SK-N-SH treated with all-trans-retinoic acid at 6 μM for 48 hours (cell line): ENCODE measurements at regions not wholly inside any gene's neighbourhood (a gene's known extent, or its start where the extent isn't known, plus 50 kb on each side); places are given as distances from the start of the nearest gene placed in this dataset.

Experiments used
- ATAC-seq: fragments of 200-7000 bp; cut with Tn5 transposase; 3 replicates; pipeline ENCODE4 v1.9.1; 2020; ENCODE audit warnings: mild to moderate bottlenecking, moderate library complexity
- ARNTL ChIP-seq: fragments of 450-650 bp; formaldehyde crosslinking; IDR thresholded peaks from 2 replicates; pipeline ENCODE4 v1.5.0; 2020; ENCODE audit warnings: low read depth, mild to moderate bottlenecking, moderate library complexity, borderline replicate concordance
- CSDC2 ChIP-seq: fragments of 250-450 bp; sonication (Bioruptor Pico); IDR thresholded peaks from 2 replicates; pipeline ENCODE4 v1.5.0; 2020; ENCODE audit warnings: mild to moderate bottlenecking, moderate library complexity
- ESRRG ChIP-seq: fragments of 250-450 bp; sonication (Bioruptor Pico); IDR thresholded peaks from 2 replicates; pipeline ENCODE4 v1.6.1; 2021; ENCODE audit warnings: mild to moderate bottlenecking
- GLIS3 ChIP-seq: fragments of 250-450 bp; sonication (Bioruptor Pico); IDR thresholded peaks from 2 replicates; pipeline ENCODE4 v1.5.0; 2020; ENCODE audit warnings: mild to moderate bottlenecking, moderate library complexity
- ISL1 ChIP-seq: fragments of 250-450 bp; sonication (Bioruptor Pico); IDR thresholded peaks from 2 replicates; pipeline ENCODE4 v2.1.2; 2022; ENCODE audit warnings: mild to moderate bottlenecking, moderate library complexity
- PPARA ChIP-seq: fragments of 250-450 bp; sonication (Bioruptor Pico); IDR thresholded peaks from 2 replicates; pipeline ENCODE4 v1.5.0; 2020; ENCODE audit warnings: mild to moderate bottlenecking, borderline replicate concordance
- RARB ChIP-seq: fragments of 250-450 bp; sonication (Bioruptor Pico); IDR thresholded peaks from 2 replicates; pipeline ENCODE4 v1.8.0; 2021; ENCODE audit warnings: mild to moderate bottlenecking, moderate library complexity
- SNAI2 ChIP-seq: fragments of 250-450 bp; sonication (Bioruptor Pico); IDR thresholded peaks from 2 replicates; pipeline ENCODE4 v1.5.0; 2020; ENCODE audit warnings: mild to moderate bottlenecking, moderate library complexity
- TCF4 ChIP-seq: fragments of 250-450 bp; sonication (Bioruptor Pico); IDR thresholded peaks from 2 replicates; pipeline ENCODE4 v1.8.0; 2021; ENCODE audit warnings: mild to moderate bottlenecking, moderate library complexity, borderline replicate concordance
- TOX ChIP-seq: fragments of 250-450 bp; sonication (Bioruptor Pico); IDR thresholded peaks from 2 replicates; pipeline ENCODE4 v1.8.0; 2021; ENCODE audit warnings: mild to moderate bottlenecking, moderate library complexity, borderline replicate concordance
- ZFP3 ChIP-seq: fragments of 250-450 bp; sonication (Bioruptor Pico); IDR thresholded peaks from 2 replicates; pipeline ENCODE4 v1.5.0; 2020; ENCODE audit warnings: mild to moderate bottlenecking, moderate library complexity
- ZFP30 ChIP-seq: fragments of 450-650 bp; formaldehyde crosslinking; IDR thresholded peaks from 2 replicates; pipeline ENCODE4 v1.5.0; 2022; ENCODE audit warnings: mild to moderate bottlenecking, moderate library complexity
- ZNF565 ChIP-seq: fragments of 450-650 bp; formaldehyde crosslinking; conservative IDR thresholded peaks from 2 replicates; pipeline ENCODE4 v1.5.0; 2020; ENCODE audit warnings: low read depth, mild to moderate bottlenecking, moderate library complexity
- ZNF8 ChIP-seq: fragments of 450-650 bp; formaldehyde crosslinking; IDR thresholded peaks from 2 replicates; pipeline ENCODE4 v1.5.0; 2020; ENCODE audit warnings: mild to moderate bottlenecking, moderate library complexity
- TF ChIP-seq, protein P1 (sequence below): fragments of 250-450 bp; sonication (Bioruptor Pico); IDR thresholded peaks from 2 replicates; pipeline ENCODE4 v1.8.0; 2021; ENCODE audit warnings: low read depth, mild to moderate bottlenecking, moderate library complexity, borderline replicate concordance
- TF ChIP-seq, protein P2 (sequence below): fragments of 250-450 bp; sonication (Bioruptor Pico); IDR thresholded peaks from 2 replicates; pipeline ENCODE4 v1.8.0; 2020; ENCODE audit warnings: mild to moderate bottlenecking, moderate library complexity, borderline replicate concordance
- TF ChIP-seq, protein P3 (sequence below): fragments of 250-450 bp; sonication (Bioruptor Pico); IDR thresholded peaks from 2 replicates; pipeline ENCODE4 v1.5.1; 2020; ENCODE audit warnings: low read depth, mild to moderate bottlenecking, moderate library complexity
- TF ChIP-seq, protein P4 (sequence below): fragments of 250-450 bp; sonication (Bioruptor Pico); IDR thresholded peaks from 2 replicates; pipeline ENCODE4 v1.5.0; 2020; ENCODE audit warnings: mild to moderate bottlenecking, moderate library complexity
- TF ChIP-seq, protein P5 (sequence below): fragments of 250-450 bp; sonication (Bioruptor Pico); IDR thresholded peaks from 2 replicates; pipeline ENCODE4 v1.5.1; 2021; ENCODE audit warnings: mild to moderate bottlenecking, moderate library complexity

DNA sequence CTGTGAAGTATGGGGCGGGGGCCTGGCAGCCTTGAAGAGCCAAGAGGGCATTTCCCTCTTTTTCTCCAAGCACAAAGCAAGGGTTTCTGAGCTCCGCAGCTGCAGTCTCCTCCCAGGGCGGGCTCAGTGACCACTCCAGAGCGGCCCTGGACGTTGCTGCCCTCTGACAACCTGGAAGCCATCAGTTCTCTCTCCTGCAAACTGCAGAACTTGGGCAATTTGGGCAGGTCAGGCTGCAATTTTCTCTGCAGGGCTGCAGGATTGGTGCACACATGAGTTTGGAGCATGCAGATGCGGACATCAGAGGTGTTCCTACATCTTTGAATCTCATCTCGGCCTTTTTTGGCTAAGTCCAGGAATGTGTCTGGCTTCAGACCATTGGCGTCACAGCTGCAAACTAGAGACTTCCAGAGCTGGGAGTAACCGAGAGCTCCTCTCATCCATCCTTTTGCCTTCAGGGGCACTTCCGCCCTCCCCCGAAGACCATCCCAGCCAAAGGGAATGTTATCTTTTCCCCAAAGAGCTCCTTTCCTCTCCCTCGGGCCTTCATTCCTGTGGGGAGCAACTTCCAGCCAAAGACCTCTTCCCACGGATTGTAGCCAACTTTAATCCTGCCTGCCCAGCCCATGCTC lies 139.6 kb upstream of the WNT4 start:
- TF ChIP-seq, protein P1, sequence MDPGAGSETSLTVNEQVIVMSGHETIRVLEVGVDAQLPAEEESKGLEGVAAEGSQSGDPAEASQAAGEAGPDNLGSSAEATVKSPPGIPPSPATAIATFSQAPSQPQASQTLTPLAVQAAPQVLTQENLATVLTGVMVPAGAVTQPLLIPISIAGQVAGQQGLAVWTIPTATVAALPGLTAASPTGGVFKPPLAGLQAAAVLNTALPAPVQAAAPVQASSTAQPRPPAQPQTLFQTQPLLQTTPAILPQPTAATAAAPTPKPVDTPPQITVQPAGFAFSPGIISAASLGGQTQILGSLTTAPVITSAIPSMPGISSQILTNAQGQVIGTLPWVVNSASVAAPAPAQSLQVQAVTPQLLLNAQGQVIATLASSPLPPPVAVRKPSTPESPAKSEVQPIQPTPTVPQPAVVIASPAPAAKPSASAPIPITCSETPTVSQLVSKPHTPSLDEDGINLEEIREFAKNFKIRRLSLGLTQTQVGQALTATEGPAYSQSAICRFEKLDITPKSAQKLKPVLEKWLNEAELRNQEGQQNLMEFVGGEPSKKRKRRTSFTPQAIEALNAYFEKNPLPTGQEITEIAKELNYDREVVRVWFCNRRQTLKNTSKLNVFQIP (CRISPR knock-in tag): no peak
- TF ChIP-seq, protein P2, sequence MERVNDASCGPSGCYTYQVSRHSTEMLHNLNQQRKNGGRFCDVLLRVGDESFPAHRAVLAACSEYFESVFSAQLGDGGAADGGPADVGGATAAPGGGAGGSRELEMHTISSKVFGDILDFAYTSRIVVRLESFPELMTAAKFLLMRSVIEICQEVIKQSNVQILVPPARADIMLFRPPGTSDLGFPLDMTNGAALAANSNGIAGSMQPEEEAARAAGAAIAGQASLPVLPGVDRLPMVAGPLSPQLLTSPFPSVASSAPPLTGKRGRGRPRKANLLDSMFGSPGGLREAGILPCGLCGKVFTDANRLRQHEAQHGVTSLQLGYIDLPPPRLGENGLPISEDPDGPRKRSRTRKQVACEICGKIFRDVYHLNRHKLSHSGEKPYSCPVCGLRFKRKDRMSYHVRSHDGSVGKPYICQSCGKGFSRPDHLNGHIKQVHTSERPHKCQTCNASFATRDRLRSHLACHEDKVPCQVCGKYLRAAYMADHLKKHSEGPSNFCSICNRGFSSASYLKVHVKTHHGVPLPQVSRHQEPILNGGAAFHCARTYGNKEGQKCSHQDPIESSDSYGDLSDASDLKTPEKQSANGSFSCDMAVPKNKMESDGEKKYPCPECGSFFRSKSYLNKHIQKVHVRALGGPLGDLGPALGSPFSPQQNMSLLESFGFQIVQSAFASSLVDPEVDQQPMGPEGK (CRISPR knock-in tag): no peak
- no peak for TF ChIP-seq ZNF565 (CRISPR knock-in tag)
- TF ChIP-seq ZFP3: no peak
- no peak for TF ChIP-seq TCF4 (CRISPR knock-in tag)
- no peak for TF ChIP-seq SNAI2 (CRISPR knock-in tag)
- TF ChIP-seq, protein P3, sequence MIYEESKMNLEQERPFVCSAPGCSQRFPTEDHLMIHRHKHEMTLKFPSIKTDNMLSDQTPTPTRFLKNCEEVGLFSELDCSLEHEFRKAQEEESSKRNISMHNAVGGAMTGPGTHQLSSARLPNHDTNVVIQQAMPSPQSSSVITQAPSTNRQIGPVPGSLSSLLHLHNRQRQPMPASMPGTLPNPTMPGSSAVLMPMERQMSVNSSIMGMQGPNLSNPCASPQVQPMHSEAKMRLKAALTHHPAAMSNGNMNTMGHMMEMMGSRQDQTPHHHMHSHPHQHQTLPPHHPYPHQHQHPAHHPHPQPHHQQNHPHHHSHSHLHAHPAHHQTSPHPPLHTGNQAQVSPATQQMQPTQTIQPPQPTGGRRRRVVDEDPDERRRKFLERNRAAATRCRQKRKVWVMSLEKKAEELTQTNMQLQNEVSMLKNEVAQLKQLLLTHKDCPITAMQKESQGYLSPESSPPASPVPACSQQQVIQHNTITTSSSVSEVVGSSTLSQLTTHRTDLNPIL (CRISPR knock-in tag): no peak
- TF ChIP-seq CSDC2 (CRISPR knock-in tag): no peak
- TF ChIP-seq ISL1 (CRISPR knock-in tag): no peak
- no peak for TF ChIP-seq PPARA
- TF ChIP-seq ZFP30 (CRISPR knock-in tag): no peak
- no peak for TF ChIP-seq ARNTL (CRISPR knock-in tag)
- TF ChIP-seq TOX (CRISPR knock-in tag): no peak
- TF ChIP-seq, protein P4, sequence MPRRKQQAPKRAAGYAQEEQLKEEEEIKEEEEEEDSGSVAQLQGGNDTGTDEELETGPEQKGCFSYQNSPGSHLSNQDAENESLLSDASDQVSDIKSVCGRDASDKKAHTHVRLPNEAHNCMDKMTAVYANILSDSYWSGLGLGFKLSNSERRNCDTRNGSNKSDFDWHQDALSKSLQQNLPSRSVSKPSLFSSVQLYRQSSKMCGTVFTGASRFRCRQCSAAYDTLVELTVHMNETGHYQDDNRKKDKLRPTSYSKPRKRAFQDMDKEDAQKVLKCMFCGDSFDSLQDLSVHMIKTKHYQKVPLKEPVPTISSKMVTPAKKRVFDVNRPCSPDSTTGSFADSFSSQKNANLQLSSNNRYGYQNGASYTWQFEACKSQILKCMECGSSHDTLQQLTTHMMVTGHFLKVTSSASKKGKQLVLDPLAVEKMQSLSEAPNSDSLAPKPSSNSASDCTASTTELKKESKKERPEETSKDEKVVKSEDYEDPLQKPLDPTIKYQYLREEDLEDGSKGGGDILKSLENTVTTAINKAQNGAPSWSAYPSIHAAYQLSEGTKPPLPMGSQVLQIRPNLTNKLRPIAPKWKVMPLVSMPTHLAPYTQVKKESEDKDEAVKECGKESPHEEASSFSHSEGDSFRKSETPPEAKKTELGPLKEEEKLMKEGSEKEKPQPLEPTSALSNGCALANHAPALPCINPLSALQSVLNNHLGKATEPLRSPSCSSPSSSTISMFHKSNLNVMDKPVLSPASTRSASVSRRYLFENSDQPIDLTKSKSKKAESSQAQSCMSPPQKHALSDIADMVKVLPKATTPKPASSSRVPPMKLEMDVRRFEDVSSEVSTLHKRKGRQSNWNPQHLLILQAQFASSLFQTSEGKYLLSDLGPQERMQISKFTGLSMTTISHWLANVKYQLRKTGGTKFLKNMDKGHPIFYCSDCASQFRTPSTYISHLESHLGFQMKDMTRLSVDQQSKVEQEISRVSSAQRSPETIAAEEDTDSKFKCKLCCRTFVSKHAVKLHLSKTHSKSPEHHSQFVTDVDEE (CRISPR knock-in tag): no peak
- no peak for TF ChIP-seq ZNF8 (CRISPR knock-in tag)
- TF ChIP-seq GLIS3 (CRISPR knock-in tag): no peak
- ATAC-seq: no peak

DNA sequence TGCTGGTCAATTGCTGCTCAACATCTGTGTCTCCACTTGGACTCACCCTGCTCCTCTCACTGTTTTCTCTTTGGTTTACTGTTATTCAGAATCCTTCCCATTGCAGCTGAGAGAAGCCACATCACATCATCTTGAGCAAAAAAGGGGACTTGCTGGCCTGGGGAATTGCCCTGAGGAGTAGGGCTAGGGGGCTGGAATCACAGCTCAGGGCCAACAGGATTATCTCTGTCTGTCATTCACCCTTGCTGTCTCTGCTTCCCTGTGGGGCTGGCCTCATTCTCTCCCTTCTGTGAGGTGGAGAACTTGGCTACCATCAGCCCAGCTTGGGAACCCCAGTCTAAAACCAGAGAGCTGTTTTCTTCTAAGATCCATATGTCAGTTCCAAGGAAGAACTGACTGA lies 140.7 kb upstream of the WNT4 start:
- TF ChIP-seq CSDC2 (CRISPR knock-in tag) (no peak), ZFP3 (no peak), ZFP30 (CRISPR knock-in tag) (no peak), ESRRG (CRISPR knock-in tag) (no peak), ZNF8 (CRISPR knock-in tag) (no peak), ISL1 (CRISPR knock-in tag) (no peak), TCF4 (CRISPR knock-in tag) (no peak), ARNTL (CRISPR knock-in tag) (no peak), TOX (CRISPR knock-in tag) (no peak), RARB (CRISPR knock-in tag) (no peak)
- TF ChIP-seq, protein P3 (CRISPR knock-in tag): no peak
- TF ChIP-seq, protein P5, sequence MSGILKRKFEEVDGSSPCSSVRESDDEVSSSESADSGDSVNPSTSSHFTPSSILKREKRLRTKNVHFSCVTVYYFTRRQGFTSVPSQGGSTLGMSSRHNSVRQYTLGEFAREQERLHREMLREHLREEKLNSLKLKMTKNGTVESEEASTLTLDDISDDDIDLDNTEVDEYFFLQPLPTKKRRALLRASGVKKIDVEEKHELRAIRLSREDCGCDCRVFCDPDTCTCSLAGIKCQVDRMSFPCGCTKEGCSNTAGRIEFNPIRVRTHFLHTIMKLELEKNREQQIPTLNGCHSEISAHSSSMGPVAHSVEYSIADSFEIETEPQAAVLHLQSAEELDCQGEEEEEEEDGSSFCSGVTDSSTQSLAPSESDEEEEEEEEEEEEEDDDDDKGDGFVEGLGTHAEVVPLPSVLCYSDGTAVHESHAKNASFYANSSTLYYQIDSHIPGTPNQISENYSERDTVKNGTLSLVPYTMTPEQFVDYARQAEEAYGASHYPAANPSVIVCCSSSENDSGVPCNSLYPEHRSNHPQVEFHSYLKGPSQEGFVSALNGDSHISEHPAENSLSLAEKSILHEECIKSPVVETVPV (CRISPR knock-in tag): no peak
- TF ChIP-seq, protein P1 (CRISPR knock-in tag): no peak
- TF ChIP-seq, all 23 proteins: peak for 0
- no peak for ATAC-seq
